ENCODE measurements at regions not wholly inside any gene's neighbourhood (a gene's known extent, or its start where the extent isn't known, plus 50 kb on each side); places are given as distances from the start of the nearest gene placed in this dataset.

DNA sequence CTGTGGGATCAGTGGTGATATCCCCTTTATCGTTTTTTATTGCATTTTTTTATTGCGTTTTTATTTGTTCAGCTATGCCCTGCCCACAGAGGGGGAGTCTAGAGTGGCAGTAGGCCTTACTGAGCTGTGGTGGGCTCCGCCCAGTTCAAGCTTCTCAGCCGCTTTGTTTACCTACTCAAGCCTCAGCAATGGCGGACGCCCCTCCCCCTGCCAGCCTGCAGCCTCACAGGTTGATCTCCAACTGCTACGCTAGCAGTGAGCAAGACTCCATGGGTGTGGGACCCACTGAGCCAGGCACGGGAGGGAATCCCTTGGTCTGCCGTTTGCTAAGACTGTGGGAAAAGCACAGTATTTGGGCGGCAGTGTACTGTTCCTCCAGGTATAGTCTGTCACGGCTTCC, 500.6 kb upstream of the MCTP2 start:
- TF ChIP-seq, protein P1, sequence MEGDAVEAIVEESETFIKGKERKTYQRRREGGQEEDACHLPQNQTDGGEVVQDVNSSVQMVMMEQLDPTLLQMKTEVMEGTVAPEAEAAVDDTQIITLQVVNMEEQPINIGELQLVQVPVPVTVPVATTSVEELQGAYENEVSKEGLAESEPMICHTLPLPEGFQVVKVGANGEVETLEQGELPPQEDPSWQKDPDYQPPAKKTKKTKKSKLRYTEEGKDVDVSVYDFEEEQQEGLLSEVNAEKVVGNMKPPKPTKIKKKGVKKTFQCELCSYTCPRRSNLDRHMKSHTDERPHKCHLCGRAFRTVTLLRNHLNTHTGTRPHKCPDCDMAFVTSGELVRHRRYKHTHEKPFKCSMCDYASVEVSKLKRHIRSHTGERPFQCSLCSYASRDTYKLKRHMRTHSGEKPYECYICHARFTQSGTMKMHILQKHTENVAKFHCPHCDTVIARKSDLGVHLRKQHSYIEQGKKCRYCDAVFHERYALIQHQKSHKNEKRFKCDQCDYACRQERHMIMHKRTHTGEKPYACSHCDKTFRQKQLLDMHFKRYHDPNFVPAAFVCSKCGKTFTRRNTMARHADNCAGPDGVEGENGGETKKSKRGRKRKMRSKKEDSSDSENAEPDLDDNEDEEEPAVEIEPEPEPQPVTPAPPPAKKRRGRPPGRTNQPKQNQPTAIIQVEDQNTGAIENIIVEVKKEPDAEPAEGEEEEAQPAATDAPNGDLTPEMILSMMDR (IDR thresholded peaks at IDR 0.05; ENCODE audit: poor library complexity): no peak
- TF ChIP-seq EZH2phosphoT487 (IDR thresholded peaks at IDR 0.05; ENCODE audit: low read depth, severe bottlenecking, unreplicated experiment): no peak

Data from hepatocyte (in vitro differentiated cells).